ENCODE measurements at regions not wholly inside any gene's neighbourhood (a gene's known extent, or its start where the extent isn't known, plus 50 kb on each side); places are given as distances from the start of the nearest gene placed in this dataset.

DNA sequence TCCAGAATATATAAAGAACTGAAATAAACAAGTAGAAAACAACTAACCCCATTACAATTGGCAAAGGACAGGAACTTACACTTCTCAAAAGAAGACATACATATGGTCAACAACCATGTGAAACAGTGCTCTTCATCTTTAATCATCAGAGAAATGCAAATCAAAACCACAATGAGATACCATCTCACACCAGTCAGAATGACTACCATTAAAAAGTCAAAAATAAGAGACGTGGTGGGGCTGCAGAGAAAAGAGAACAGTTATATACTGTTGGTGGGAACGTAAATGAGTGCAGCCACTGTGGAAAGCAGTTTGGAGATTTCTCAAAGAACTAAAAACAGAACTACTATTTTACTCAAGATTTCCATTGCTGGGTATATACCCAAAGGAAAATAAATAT is 1696.3 kb upstream of the TMEFF2 start:
- H3K4me3 ChIP-seq: no peak overlapping the region
- no peak for DNase-seq (ENCODE audit: low spot score in 2 of 2)
- TF ChIP-seq CTCF (IDR thresholded peaks at IDR 0.05) (no peak), POLR2A (IDR thresholded peaks at IDR 0.05) (no peak), POLR2AphosphoS5 (IDR thresholded peaks at IDR 0.05) (no peak)
- H3K9me3 ChIP-seq: no peaks in the 10 kb centered on the region
- H3K36me3 ChIP-seq: no peaks in the 10 kb centered on the region
- no peaks in the 10 kb centered on the region for H3K27me3 ChIP-seq
- intact Hi-C loops (cut with DNase I; ENCODE audit: low total_unique reads): no loop called here
- H3K27ac ChIP-seq: no peak overlapping the region
- H3K4me1 ChIP-seq: no peaks in the 10 kb centered on the region

- H3K27ac ChIP-seq: no peak overlapping the region
- no peaks in the 10 kb centered on the region for H3K4me1 ChIP-seq
- H3K36me3 ChIP-seq: no peaks in the 10 kb centered on the region
- peaks cover 0 to 11% of the 10 kb centered on the region in 2 donors for H3K9me3 ChIP-seq
- H3K4me3 ChIP-seq: no peak overlapping the region
- TF ChIP-seq POLR2AphosphoS5 (IDR thresholded peaks at IDR 0.05) (no peak), CTCF (IDR thresholded peaks at IDR 0.05) (no peak), POLR2A (IDR thresholded peaks at IDR 0.05) (no peak)
- no peak for DNase-seq (ENCODE audit: low spot score in 2 of 2)
- no peaks in the 10 kb centered on the region for H3K27me3 ChIP-seq
- intact Hi-C loops (cut with DNase I; ENCODE audit: low total_unique reads): no loop called here
Measured at GRCh38 chr2:193885419-193885818, 1690.7 kb upstream of the TMEFF2 start.

- no peak overlapping the region for H3K4me3 ChIP-seq
- TF ChIP-seq POLR2AphosphoS5 (IDR thresholded peaks at IDR 0.05) (no peak), POLR2A (IDR thresholded peaks at IDR 0.05) (no peak), CTCF (IDR thresholded peaks at IDR 0.05) (no peak)
- intact Hi-C loops (cut with DNase I; ENCODE audit: low total_unique reads): no loop called here
- H3K4me1 ChIP-seq: no peaks in the 10 kb centered on the region
- H3K9me3 ChIP-seq: peaks cover 0 to 11% of the 10 kb centered on the region in 2 donors
- DNase-seq (ENCODE audit: low spot score in 2 of 2): no peak
- no peaks in the 10 kb centered on the region for H3K27me3 ChIP-seq
- no peaks in the 10 kb centered on the region for H3K36me3 ChIP-seq
- no peak overlapping the region for H3K27ac ChIP-seq
Measured at GRCh38 chr2:193883820-193884219, 1689.1 kb upstream of the TMEFF2 start.

DNA sequence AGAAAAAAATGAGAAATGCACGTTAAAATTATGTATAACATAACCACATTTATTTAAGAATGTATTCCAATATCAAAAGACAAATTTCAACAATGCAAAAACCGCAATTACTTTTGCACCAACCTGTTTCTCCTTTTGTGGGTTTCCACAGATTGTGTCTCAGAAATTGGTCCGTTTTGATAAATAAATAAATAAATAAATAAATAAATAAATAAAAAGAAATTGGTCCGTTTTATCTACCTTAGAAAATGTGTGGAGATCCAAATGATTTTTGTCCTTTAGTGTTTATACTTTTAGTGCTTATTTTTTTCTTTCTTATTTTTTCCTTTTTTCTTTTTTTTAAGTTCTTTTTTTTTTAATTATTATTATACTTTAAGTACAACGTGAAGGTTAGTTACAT is 1682.2 kb upstream of the TMEFF2 start:
- intact Hi-C loops (cut with DNase I; ENCODE audit: low total_unique reads): no loop called here
- TF ChIP-seq POLR2A (IDR thresholded peaks at IDR 0.05) (no peak), POLR2AphosphoS5 (IDR thresholded peaks at IDR 0.05) (no peak), CTCF (IDR thresholded peaks at IDR 0.05) (no peak)
- H3K4me1 ChIP-seq: no peaks in the 10 kb centered on the region
- peaks cover 0 to 5% of the 10 kb centered on the region in 2 donors for H3K9me3 ChIP-seq
- no peak overlapping the region for H3K27ac ChIP-seq
- no peak for DNase-seq (ENCODE audit: low spot score in 2 of 2)
- H3K36me3 ChIP-seq: no peaks in the 10 kb centered on the region
- no peak overlapping the region for H3K4me3 ChIP-seq
- no peaks in the 10 kb centered on the region for H3K27me3 ChIP-seq

DNA sequence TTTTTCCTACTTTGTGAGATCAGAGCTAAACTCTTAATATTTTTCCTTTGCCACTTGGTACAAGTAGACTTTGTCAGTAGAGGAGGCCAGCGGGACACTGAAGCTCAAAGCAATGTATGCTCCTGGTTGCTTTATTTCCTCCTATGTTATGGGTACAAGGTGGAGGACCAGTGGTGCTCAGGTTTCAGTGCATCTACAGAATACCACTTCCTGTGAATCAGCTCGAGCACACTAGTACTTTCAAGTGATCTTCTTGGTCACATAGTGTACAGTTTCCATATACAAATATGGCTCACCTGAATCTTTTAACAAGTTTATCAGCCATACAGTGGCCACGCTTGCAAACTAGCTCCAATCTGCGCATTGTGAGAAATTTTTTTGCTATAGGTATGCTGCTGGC is 1674.8 kb upstream of the TMEFF2 start:
- no peak overlapping the region for H3K27ac ChIP-seq
- H3K4me3 ChIP-seq: no peak overlapping the region
- no peaks in the 10 kb centered on the region for H3K36me3 ChIP-seq
- no peaks in the 10 kb centered on the region for H3K4me1 ChIP-seq
- H3K27me3 ChIP-seq: no peaks in the 10 kb centered on the region
- DNase-seq (ENCODE audit: low spot score in 2 of 2): no peak
- no peak for TF ChIP-seq POLR2A (IDR thresholded peaks at IDR 0.05)
- no peak for TF ChIP-seq POLR2AphosphoS5 (IDR thresholded peaks at IDR 0.05)
- no peak for TF ChIP-seq CTCF (IDR thresholded peaks at IDR 0.05)
- intact Hi-C loops (cut with DNase I; ENCODE audit: low total_unique reads): no loop called here
- peaks cover 0 to 13% of the 10 kb centered on the region in 2 donors for H3K9me3 ChIP-seq

Data from breast epithelium (tissue), 4 donors.